Loucy (cell line): ENCODE measurements at regions not wholly inside any gene's neighbourhood (a gene's known extent, or its start where the extent isn't known, plus 50 kb on each side); places are given as distances from the start of the nearest gene placed in this dataset.

Experiments used
- EZH2phosphoT487 ChIP-seq: fragments of 200-600 bp; IDR thresholded peaks from 2 replicates; pipeline ENCODE4 v1.6.1; 2018; ENCODE audit warnings: antibody characterized with exemption, mild to moderate bottlenecking, moderate library complexity, borderline replicate concordance
- TF ChIP-seq, protein P1 (sequence below): fragments of 200-600 bp; sonication (generic); conservative IDR thresholded peaks from 2 replicates; pipeline ENCODE4 v1.5.1; 2014; ENCODE audit warnings: mild to moderate bottlenecking, antibody characterized with exemption, low read length

DNA sequence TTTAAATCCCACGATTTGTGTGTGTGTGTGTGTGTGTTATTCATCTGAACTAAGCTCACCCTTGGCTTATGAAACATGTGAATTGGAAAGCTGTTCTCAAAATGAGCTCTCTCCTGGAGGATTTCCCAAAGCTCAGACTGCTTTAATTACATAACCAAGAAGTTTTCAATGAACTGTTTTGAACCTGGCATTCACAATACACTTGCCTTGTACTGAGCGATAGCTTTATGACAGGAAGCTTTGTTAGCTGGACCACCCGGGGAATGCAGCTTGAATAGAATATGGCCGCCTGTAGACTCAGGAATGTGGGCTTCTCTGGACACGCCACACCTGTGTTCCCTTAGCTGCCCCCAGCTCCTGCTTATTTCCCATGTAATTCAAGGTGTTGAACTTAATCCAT lies 71.4 kb upstream of the PREP start:
- TF ChIP-seq, protein P1, sequence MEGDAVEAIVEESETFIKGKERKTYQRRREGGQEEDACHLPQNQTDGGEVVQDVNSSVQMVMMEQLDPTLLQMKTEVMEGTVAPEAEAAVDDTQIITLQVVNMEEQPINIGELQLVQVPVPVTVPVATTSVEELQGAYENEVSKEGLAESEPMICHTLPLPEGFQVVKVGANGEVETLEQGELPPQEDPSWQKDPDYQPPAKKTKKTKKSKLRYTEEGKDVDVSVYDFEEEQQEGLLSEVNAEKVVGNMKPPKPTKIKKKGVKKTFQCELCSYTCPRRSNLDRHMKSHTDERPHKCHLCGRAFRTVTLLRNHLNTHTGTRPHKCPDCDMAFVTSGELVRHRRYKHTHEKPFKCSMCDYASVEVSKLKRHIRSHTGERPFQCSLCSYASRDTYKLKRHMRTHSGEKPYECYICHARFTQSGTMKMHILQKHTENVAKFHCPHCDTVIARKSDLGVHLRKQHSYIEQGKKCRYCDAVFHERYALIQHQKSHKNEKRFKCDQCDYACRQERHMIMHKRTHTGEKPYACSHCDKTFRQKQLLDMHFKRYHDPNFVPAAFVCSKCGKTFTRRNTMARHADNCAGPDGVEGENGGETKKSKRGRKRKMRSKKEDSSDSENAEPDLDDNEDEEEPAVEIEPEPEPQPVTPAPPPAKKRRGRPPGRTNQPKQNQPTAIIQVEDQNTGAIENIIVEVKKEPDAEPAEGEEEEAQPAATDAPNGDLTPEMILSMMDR: no peak
- TF ChIP-seq EZH2phosphoT487: no peak
